GM19395 (cell line): ENCODE measurements at regions not wholly inside any gene's neighbourhood (a gene's known extent, or its start where the extent isn't known, plus 50 kb on each side); places are given as distances from the start of the nearest gene placed in this dataset.
"Not testable (repeated sequence)": the region's sequence is repeated elsewhere in the genome, so short reads cannot be mapped to it uniquely, and the experiment has no call there.

Source experiments
- ATAC-seq: cut with Tn5 transposase; IDR thresholded peaks from one replicate; pipeline ENCODE4 v1.9.1; 2021; ENCODE audit warnings: mild to moderate bottlenecking, moderate library complexity; ENCODE audit not compliant: unreplicated experiment

- ATAC-seq: no peak
Observed at GRCh38 chr6:11387707-11388430, 149.7 kb upstream of the TMEM170B start.

DNA sequence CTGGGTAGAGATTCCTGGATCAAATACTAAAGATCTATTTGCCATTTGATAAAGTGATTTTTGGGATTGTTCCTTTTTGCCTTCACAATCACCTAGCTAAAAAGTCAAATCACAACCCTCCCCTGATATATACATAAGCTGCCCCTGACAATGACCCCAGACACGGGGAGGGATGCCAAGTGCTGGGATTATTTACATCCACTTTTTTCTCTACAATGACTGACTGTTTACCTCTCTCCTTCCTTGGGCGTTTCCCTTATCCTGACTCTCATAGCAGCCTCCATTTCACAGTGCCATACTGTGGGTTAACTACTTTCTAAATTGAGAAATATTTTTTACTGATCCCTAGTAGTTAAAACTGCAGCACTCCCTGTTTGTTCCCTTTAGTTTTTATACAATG is 150.8 kb upstream of the TMEM170B start:
- ATAC-seq: peak; percentile 2

DNA sequence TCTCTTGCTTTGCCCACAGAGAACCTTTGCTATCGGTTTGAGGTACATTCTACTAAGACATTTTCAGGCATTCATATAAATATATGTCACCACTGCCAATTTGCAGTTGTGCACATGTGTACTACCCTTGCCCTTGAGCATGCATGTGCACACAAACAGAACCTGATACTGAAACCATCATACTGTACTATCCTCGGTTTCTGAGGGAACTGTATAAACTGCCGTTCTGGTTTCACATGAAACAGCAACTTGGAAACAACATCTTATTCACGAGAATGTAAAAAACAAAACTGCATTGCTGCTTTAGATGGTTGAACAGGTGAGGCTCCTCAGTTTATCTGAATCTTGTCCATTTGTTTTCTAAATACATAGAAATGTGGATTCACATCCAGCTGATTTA is 151.2 kb upstream of the TMEM170B start:
- peak; percentile 75 for ATAC-seq

GRCh38 chr6:11384531-11385309 is 152.3 kb upstream of the NEDD9 start:
- ATAC-seq: no peak

- ATAC-seq: peak; percentile 81
Observed at GRCh38 chr6:11381801-11382513, 149.5 kb upstream of the NEDD9 start.

DNA sequence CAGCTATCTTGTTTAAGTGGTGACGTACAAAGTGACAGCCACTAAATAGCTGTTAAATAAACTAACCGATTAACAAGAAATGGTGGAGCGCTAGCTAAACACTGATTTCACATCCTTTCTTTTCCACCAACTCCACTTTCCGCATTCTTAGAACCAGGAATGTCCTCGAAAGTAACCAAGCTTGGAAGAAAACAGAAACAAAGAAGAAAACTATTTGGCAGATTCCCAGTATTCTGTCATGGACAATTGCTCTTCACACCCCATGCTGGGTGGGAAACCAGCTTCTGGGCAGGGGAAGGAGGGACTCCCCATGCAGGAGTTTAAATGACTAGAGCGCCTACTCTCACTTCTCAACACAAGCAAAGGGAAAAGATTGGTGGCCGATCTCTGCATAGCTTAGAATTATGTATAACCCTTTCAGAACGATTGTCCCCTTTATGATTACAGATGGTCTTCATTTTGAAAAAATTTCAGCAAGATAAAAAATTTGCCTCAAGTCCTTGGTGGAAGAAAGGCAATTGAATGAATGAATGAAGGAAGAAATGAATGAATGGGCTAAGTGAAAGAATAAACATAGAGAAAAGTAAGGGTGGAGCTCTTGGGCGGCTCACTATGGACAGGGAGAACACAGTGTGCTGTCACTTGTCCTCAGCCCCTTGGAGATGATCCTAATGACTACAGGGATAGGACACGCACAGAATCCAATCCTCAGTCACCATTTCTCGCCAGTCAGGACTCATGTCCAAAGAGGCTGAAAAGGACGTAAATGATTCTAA is 148.7 kb upstream of the NEDD9 start:
- no peak for ATAC-seq

GRCh38 chr6:11380549-11380948 is 148.1 kb upstream of the NEDD9 start:
- ATAC-seq: no peak

- no peak for ATAC-seq
Observed at GRCh38 chr6:11379805-11380204, 147.3 kb upstream of the NEDD9 start.

GRCh38 chr6:11378639-11379038 is 146.2 kb upstream of the NEDD9 start:
- no peak for ATAC-seq

DNA sequence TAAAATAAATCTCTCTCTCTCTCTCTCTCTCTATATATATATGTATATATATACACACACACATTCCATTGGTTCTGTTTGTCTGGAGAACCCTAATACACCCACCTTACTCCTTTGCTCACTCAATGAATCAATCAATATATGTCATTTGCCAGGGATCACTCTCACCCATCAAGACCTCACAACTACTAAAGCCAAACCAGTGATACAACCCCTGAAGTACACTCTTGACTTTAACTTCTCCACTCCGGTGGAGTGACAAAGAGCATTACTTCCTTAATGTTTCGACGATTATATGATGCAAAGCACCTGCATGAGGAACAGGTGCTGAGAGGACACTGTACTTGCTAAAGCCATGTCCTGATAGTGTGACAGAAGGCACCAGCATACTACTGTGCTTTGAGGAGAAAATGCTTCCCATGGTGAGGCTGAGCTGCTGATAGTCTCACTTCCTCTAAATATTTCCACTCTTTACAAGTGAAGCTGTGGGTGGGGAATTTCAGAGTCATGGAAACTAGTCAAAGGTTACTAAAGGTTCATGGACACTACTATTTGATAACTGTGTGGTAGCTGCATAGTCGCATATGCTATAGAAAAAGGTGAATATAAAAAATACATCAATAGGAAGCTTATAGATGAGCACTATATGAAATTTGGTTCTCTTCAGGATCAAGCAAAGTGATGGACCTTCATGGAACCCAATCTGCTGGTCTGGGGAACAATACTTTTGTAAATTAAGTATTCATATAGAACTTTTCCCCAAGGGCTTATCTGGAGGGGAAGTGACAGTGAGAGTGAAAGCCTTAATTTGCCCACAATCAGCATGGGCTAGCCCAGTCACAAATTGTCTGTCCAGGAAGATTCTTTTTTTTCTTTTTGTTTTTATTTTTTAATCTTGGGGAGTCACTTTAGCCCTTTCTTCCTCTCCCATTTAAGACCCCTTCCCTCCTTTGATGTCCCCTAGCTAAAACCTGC is 141.9 kb upstream of the NEDD9 start:
- ATAC-seq: peak; percentile 94

DNA sequence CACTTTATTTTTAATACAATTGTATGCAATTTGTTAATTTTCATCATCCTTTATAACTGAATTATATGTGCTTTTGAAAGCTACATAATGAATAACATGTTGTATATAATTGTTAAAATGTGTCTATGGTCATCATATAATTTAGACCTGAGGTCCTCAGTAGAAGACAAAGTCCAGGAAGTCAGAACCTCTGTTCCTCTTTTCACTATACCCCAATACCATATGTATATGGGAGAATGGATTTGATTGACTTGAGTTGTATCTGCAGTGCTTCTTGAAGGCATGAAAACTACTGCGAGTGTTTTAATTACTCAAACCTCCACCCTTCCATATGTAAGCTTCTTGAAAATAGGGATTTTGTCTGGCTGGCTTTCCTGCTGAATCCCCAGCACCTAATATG is 140.7 kb upstream of the NEDD9 start:
- ATAC-seq: no peak

DNA sequence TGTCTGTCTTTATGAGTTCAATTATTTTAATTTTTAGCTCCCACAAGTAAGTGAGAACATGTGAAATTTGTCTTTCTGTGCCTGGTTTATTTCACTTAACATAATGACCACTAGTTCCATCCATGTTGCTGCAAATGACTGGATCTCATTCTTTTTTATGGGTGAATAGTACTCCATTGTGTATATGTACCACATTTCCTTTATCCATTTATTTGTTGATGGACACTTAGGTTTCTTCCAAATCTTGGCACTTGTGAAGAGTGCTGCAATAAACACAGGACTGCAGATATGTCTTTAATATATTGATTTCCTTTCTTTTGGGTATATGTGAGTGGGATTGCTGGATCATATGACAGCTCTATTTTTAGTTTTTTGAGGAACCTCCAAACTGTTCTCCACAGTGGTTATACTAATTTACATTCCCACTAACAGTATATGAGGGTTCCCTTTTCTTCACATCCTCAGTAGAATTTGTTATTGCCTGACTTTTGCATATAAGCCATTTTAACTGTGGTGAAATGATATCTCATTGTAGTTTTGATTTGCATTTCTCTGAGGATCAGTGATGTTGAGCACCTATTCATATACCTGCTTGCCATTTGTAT is 139.8 kb upstream of the NEDD9 start:
- ATAC-seq: not testable (repeated sequence)

- ATAC-seq: no peak
Observed at GRCh38 chr6:11370191-11371018, 137.9 kb upstream of the NEDD9 start.

DNA sequence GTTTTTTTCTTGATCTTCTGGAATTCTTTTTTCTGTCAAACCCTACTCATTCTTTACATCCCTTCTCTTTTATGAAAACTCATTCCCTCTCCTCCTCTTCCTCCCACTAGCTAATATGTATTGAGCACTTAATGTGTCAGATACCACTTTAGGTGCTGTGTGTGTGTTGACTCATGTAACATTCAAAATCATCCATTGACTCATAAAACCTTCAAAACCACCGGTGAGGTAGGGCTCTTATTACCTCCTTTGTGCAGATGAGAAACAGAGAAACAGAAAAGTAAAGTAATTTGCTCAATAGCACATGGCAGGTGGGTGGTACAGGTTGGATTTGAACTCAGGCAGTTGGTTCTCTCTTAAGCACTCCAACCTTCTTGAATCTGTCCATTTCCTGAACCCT is 136.3 kb upstream of the NEDD9 start:
- no peak for ATAC-seq

- no peak for ATAC-seq
Observed at GRCh38 chr6:11368264-11368663, 135.8 kb upstream of the NEDD9 start.

DNA sequence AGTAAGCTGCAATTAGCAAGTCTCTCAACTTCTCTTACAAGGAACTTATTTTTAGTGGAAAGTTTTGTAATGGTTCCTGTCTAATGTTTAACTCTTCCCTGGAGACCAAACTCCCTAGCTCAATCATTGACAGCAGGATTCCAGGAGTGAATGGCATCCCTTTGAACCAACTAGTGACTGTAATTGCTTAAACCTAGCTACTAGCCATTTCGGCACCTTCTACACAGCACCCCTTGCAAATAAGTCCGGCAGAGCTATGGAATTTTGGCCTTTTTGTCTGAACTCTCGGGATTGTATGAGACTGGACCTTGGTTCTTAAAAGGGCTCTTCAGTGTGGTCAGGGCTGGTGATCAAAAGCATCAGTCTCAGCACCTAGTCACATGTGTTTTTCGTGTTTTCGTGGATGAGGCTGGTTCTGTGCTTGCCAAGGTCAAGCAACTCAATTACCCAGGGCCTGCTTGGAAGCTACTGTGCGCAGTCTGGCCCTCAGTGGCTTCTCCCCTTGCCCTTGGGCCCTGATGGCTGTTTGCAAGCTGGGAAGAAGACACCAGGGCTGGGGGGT is 135.3 kb upstream of the NEDD9 start:
- no peak for ATAC-seq

DNA sequence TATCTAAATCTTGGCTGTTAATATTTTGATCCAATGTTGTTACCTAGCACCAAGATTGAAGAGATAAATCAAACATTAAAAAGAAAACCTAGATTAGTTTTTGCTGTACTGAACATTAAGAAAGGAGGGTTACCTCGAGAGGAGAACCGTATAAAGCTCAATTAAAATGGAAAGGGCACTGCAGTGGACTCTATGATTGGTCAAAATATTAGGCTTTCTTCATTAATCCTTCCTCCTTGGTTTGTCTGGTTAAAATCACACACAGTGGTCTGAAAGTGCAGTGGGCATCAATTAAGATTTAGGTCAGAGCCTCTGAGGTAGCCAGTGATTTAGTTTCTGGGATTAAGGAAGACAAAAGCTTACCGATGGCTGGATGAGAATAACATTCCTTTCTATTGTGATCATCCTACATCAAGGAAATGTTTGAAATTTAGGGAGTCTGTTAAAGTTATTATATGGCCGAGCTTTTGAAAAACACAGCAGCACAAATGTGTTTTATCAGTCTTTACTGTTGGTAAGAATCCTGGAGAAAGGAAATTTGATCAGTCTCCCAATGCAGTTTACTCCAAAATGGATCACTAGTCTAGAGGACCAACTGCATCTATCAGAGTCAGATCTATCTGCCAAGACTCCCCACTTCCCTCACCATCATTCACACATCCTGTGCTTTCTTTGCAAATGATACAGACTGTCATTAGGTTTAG is 134.6 kb upstream of the NEDD9 start:
- no peak for ATAC-seq
